ENCODE measurements at regions not wholly inside any gene's neighbourhood (a gene's known extent, or its start where the extent isn't known, plus 50 kb on each side); places are given as distances from the start of the nearest gene placed in this dataset.
A peak's percentile ranks its signal among the peaks of the same experiment; 100 is the strongest.

DNA sequence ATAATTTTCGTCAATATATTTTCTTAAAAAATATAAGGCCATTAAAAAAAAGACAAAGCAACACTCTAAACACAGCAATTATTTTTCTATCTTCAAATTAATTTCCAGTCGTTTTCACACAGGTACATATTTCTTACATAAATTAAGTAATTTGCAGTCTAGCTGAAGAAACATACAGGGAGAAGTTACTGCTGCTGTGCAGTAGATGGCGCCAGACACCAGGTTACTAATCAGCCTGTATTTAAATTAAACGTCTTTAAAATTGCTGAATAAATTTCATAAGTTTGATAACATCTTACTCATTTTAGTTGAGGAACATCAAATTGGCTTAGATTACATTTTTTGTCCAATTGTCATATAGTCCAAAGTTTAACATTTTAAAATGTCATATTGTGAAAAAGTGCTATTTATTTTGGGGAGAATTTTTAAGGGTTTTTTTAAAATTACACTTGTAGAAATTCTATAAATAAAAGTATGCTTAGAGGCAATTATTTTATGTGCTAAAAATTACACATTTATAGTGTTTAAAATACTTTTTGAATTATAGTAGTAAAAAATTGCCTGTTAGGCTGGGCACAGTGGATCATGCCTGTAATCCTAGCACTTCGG lies 88.4 kb downstream of the PMAIP1 start:
- no peak for DNase-seq (ENCODE audit: low read depth)
- POLR2A ChIA-PET = no interaction called here
- H3K4me3 ChIP-seq (ENCODE audit: low read depth, low read length) = no peak overlapping the region
- H3K36me3 ChIP-seq (ENCODE audit: control insufficient read depth, insufficient read depth, low read length) = no peaks in the 10 kb centered on the region
- no peaks in the 10 kb centered on the region; the same call in 1 of the 2 replicates for H3K27me3 ChIP-seq (ENCODE audit: control insufficient read depth, insufficient read depth, low read length)
- TF ChIP-seq, protein P1, sequence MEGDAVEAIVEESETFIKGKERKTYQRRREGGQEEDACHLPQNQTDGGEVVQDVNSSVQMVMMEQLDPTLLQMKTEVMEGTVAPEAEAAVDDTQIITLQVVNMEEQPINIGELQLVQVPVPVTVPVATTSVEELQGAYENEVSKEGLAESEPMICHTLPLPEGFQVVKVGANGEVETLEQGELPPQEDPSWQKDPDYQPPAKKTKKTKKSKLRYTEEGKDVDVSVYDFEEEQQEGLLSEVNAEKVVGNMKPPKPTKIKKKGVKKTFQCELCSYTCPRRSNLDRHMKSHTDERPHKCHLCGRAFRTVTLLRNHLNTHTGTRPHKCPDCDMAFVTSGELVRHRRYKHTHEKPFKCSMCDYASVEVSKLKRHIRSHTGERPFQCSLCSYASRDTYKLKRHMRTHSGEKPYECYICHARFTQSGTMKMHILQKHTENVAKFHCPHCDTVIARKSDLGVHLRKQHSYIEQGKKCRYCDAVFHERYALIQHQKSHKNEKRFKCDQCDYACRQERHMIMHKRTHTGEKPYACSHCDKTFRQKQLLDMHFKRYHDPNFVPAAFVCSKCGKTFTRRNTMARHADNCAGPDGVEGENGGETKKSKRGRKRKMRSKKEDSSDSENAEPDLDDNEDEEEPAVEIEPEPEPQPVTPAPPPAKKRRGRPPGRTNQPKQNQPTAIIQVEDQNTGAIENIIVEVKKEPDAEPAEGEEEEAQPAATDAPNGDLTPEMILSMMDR (IDR thresholded peaks at IDR 0.05; ENCODE audit: insufficient read depth, low read depth, low read length) = peak; percentile 90
- CTCF ChIA-PET = interaction anchor here (0.6 to 8.4 kb wide), 33 partner anchors 8 to 1518 kb away, joined by 3 to 93 read pairs (median 4); no protein-coding TSS in a partner anchor

DNA sequence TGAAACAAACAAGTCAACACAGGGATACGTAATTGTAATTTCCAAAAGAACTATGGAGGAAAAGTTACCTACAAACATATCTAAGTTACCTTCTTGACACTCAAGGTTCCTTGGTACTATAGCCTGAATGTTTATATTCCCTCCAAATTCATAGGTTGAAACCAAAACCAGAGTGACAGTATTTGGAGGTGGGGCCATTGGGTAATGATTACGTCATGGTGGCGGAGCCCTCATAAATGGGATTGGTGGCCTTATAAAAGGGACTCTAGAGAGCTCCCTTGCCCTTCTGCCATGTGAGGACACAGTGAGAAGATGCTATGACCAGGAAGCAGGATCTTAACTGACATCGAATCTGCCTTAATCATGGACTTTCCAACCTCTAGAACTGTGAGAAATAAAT lies 87.3 kb downstream of the PMAIP1 start:
- no peaks in the 10 kb centered on the region; the same call in 1 of the 2 replicates for H3K27me3 ChIP-seq (ENCODE audit: control insufficient read depth, insufficient read depth, low read length)
- ChIA-PET POLR2A (no interaction called here), CTCF (interaction anchor here (0.9 to 8.4 kb wide), 10 partner anchors 9 to 1519 kb away, joined by 3 to 93 read pairs (median 4); no protein-coding TSS in a partner anchor)

DNA sequence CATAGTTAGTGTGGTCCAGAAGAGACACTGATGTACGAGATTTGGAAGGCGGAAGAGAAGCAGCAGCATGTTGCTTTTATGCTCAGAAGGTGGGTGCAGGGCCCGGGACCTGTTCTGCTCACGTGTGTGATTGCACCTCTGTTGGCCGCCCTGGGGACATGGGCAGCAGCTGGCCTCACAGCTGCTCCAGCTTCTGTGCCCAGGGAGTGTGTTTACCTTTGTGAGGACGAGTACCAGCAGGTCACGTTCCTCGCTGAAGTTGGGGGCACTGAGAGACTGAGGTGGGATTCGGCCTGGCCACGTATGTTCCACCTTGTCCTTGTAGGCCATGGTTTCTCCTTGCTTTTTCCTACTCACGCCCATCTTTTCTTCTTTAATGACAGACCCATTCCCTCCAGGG lies 86.3 kb downstream of the PMAIP1 start:
- Histone ChIP-seq H3K36me3 (ENCODE audit: control insufficient read depth, insufficient read depth, low read length) (no peaks in the 10 kb centered on the region), H3K4me3 (ENCODE audit: low read depth, low read length) (no peak overlapping the region), H3K27me3 (ENCODE audit: control insufficient read depth, insufficient read depth, low read length) (no peaks in the 10 kb centered on the region)
- TF ChIP-seq, protein P1 (IDR thresholded peaks at IDR 0.05; ENCODE audit: insufficient read depth, low read depth, low read length) = no peak
- CTCF ChIA-PET = interaction anchor here (1.3 to 8.4 kb wide), 4 partner anchors 147 to 1515 kb away, joined by 3 to 93 read pairs (median 16); no protein-coding TSS in a partner anchor
- DNase-seq (ENCODE audit: low read depth) = no peak
- POLR2A ChIA-PET = no interaction called here

More for the DNA sequence above, 87.3 kb downstream of the PMAIP1 start:
- no peak for DNase-seq (ENCODE audit: low read depth)
- Histone ChIP-seq H3K4me3 (ENCODE audit: low read depth, low read length) (no peak overlapping the region), H3K36me3 (ENCODE audit: control insufficient read depth, insufficient read depth, low read length) (no peaks in the 10 kb centered on the region)
- TF ChIP-seq, protein P1 (IDR thresholded peaks at IDR 0.05; ENCODE audit: insufficient read depth, low read depth, low read length) = no peak

DNA sequence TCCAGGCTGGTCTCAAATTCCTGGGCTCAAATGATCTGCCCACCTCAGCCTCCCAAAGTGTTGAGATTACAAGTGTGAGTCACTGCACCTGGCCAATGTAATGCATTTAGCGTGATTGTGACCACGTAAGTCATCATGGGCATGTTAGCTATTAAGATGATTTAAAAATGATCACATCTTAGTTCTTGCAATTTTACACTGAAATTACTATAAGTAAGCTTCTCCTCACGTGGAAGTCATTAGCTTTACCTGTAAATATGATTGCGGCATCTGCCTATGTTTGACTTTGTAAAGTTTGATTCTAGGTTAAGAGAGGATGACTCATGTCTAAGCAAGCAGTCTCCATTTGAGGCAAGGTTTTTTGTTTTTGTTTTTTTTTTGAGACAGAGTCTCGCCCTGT lies 85.5 kb downstream of the PMAIP1 start:
- no peaks in the 10 kb centered on the region for H3K36me3 ChIP-seq (ENCODE audit: control insufficient read depth, insufficient read depth, low read length)
- no peak for DNase-seq (ENCODE audit: low read depth)
- H3K27me3 ChIP-seq (ENCODE audit: control insufficient read depth, insufficient read depth, low read length) = no peaks in the 10 kb centered on the region
- ChIA-PET CTCF (interaction anchor here (1.0 to 8.4 kb wide), 5 partner anchors 9 to 1516 kb away, joined by 3 to 93 read pairs (median 3); no protein-coding TSS in a partner anchor), POLR2A (no interaction called here)
- no peak overlapping the region for H3K4me3 ChIP-seq (ENCODE audit: low read depth, low read length)
- TF ChIP-seq, protein P1 (IDR thresholded peaks at IDR 0.05; ENCODE audit: insufficient read depth, low read depth, low read length) = no peak

DNA sequence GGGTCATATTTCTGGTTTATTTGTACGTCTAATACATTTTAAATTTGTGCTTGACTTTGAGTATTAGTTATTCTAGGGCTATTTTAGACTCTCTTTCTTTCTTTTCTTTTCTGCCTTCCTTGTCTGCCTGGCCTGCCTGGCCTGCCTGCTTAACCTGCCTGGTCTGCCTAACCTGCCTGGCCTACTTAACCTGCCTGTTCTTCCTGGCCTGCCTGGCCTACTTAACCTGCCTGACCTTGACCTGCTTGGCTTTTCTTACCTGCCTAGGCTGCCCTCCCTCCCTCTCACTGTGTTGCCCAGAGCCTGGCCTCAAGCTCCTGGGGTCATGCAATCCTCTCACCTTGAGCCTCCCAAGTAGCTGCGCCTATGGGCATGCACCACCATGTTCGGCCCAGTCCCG lies 83.7 kb downstream of the PMAIP1 start:
- DNase-seq (ENCODE audit: low read depth) = no peak
- TF ChIP-seq, protein P1 (IDR thresholded peaks at IDR 0.05; ENCODE audit: insufficient read depth, low read depth, low read length) = no peak
- Histone ChIP-seq H3K27me3 (ENCODE audit: control insufficient read depth, insufficient read depth, low read length) (no peaks in the 10 kb centered on the region), H3K4me3 (ENCODE audit: low read depth, low read length) (no peak overlapping the region), H3K36me3 (ENCODE audit: control insufficient read depth, insufficient read depth, low read length) (no peaks in the 10 kb centered on the region)
- ChIA-PET POLR2A (no interaction called here), CTCF (interaction anchor here (1.5 kb wide), 1 partner anchor 13 kb away, joined by 3 read pairs; no protein-coding TSS in a partner anchor)

All from BJ (cell line).